ENCODE measurements at regions not wholly inside any gene's neighbourhood (a gene's known extent, or its start where the extent isn't known, plus 50 kb on each side); places are given as distances from the start of the nearest gene placed in this dataset.

GRCh38 chr11:80028998-80029397 is 588.2 kb upstream of the TENM4 start:
- TF ChIP-seq NFRKB (IDR thresholded peaks at IDR 0.05) (no peak), ELF4 (IDR thresholded peaks at IDR 0.05) (no peak), PKNOX1 (IDR thresholded peaks at IDR 0.05) (no peak), FOXA1 (IDR thresholded peaks at IDR 0.05) (no peak), SP1 (IDR thresholded peaks at IDR 0.05) (no peak), FOXM1 (IDR thresholded peaks at IDR 0.05; ENCODE audit: borderline replicate concordance) (no peak), TARDBP (IDR thresholded peaks at IDR 0.05) (no peak), FOXK2 (IDR thresholded peaks at IDR 0.05) (no peak), SUZ12 (IDR thresholded peaks at IDR 0.05) (no peak), CTBP1 (IDR thresholded peaks at IDR 0.05; ENCODE audit: borderline replicate concordance) (no peak), BHLHE40 (IDR thresholded peaks at IDR 0.05; ENCODE audit: borderline replicate concordance) (no peak), ARNT (IDR thresholded peaks at IDR 0.05) (no peak)
